Sigmoid colon (tissue), 6 donors: ENCODE measurements at regions not wholly inside any gene's neighbourhood (a gene's known extent, or its start where the extent isn't known, plus 50 kb on each side); places are given as distances from the start of the nearest gene placed in this dataset.
"Not testable (repeated sequence)": the region's sequence is repeated elsewhere in the genome, so short reads cannot be mapped to it uniquely, and the experiment has no call there.

Source experiments
- DNase-seq: peaks from one replicate; pipeline ENCODE4 v3.0.0-alpha.2; 2019
- H3K27ac ChIP-seq, 4 donors: fragments of 200-600 bp; sonication (generic); one replicate each; pipeline ENCODE4 v1.5.1; 2016 to 2019; ENCODE audit warnings: mild to moderate bottlenecking in 1 of 4
- H3K27me3 ChIP-seq, 3 donors: fragments of 200-600 bp; sonication (generic); one replicate each; pipeline ENCODE4 v1.5.1; 2019; ENCODE audit warnings: mild to moderate bottlenecking in 1 of 3
- H3K36me3 ChIP-seq, 4 donors: fragments of 200-600 bp; sonication (generic); one replicate each; pipeline ENCODE4 v1.5.1; 2016 to 2019
- H3K4me1 ChIP-seq, 4 donors: fragments of 200-600 bp; sonication (generic); one replicate each; pipeline ENCODE4 v1.5.1; 2017 to 2019
- H3K4me3 ChIP-seq, 4 donors: fragments of 200-600 bp; sonication (generic); one replicate each; pipeline ENCODE4 v1.5.1; 2017 to 2019; ENCODE audit warnings: mild to moderate bottlenecking in 2 of 4, moderate library complexity in 1 of 4
- H3K9me3 ChIP-seq, 4 donors: fragments of 200-600 bp in 3 of 4; sonication (generic) in 3 of 4; one replicate each; pipeline versions ENCODE4 v1.5.1 to v1.6.1; 2013 to 2019
- CTCF ChIP-seq, 4 experiments: fragments of 450-650 bp in 3 of 4; fragments of 200-600 bp in 1 of 4; IDR thresholded peaks; one replicate each; pipeline ENCODE4 v1.5.1; 2016 to 2019; ENCODE audit warnings: antibody characterized with exemption in 4 of 4, mild to moderate bottlenecking in 3 of 4, moderate library complexity in 2 of 4
- EP300 ChIP-seq, 4 donors: sonication (generic); formaldehyde crosslinking; IDR thresholded peaks; one replicate each; pipeline ENCODE4 v1.6.1; 2017; ENCODE audit warnings: antibody characterized with exemption in 4 of 4
- POLR2A ChIP-seq, 2 donors: fragments of 450-650 bp; IDR thresholded peaks; one replicate each; pipeline ENCODE4 v1.6.1; 2016; ENCODE audit warnings: antibody characterized with exemption in 2 of 2, mild to moderate bottlenecking in 2 of 2, moderate library complexity in 2 of 2
- POLR2AphosphoS5 ChIP-seq, 4 donors: sonication (generic); formaldehyde crosslinking; IDR thresholded peaks; one replicate each; pipeline ENCODE4 v1.6.1; 2017; ENCODE audit warnings: antibody characterized with exemption in 4 of 4
- WGBS, 2 donors: extraction: QIAGEN DNeasy Blood & Tissue Kit; methylation state at CpG; one replicate each; pipeline ENCODE4 v1.1.7; 2013; 5-methylcytosine and 5-hydroxymethylcytosine counted together
- intact Hi-C: fragments of 100-400 bp; cut with DNase I; formaldehyde crosslinking; loops from one replicate; pipeline ENCODE4 v1.15.1; 2023
- donor health status: healthy with polysubstance abuse.
- donor health status: healthy.

GRCh38 chr15:38761681-38762080, 197.1 kb upstream of the RASGRP1 start:
- no peak for DNase-seq
- Histone ChIP-seq H3K27me3 (no peaks in the 10 kb centered on the region), H3K36me3 (no peaks in the 10 kb centered on the region), H3K27ac (no peak overlapping the region), H3K9me3 (no peaks in the 10 kb centered on the region), H3K4me3 (no peak overlapping the region), H3K4me1 (peaks cover 0 to 7% (median 0%) of the 10 kb centered on the region in 4 donors)
- TF ChIP-seq POLR2AphosphoS5 (IDR thresholded peaks at IDR 0.05) (no peak), EP300 (IDR thresholded peaks at IDR 0.05) (no peak), CTCF (IDR thresholded peaks at IDR 0.05) (no peak), POLR2A (IDR thresholded peaks at IDR 0.05) (no peak)
- WGBS, 2 donors = 89 to 93% methylated on average over 2 of the region's 2 CpGs
- intact Hi-C loops = no loop called here

- intact Hi-C loops = no loop called here
- H3K9me3 ChIP-seq = no peaks in the 10 kb centered on the region
Observed at GRCh38 chr15:38768970-38769369, 204.4 kb upstream of the RASGRP1 start.

DNA sequence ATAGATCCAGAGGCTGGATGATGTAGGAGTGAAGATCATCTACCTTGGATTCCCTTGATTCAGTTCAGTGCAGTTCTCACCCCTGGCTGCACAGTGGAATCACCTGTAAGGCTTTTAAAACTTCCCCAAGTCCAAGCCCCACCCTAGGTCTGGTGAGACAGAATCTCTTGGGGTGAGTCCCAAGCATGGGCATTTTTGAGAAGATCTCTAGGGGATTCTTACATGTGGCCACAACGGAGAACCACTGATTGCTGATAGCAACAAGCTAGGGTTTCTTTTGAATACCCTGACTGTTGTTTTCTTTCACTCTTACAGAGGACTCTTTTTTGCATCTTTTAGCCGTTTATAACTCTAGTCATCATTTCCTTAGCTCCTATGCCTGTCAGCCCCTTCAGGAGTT, 204.9 kb upstream of the RASGRP1 start:
- TF ChIP-seq CTCF (IDR thresholded peaks at IDR 0.05) (no peak), POLR2A (IDR thresholded peaks at IDR 0.05) (no peak), POLR2AphosphoS5 (IDR thresholded peaks at IDR 0.05) (no peak), EP300 (IDR thresholded peaks at IDR 0.05) (no peak)
- no peaks in the 10 kb centered on the region for H3K36me3 ChIP-seq
- H3K27ac ChIP-seq = no peak overlapping the region
- WGBS, 2 donors = 74 to 81% methylated on average over 2 of the region's 2 CpGs
- intact Hi-C loops = no loop called here
- no peak overlapping the region for H3K4me3 ChIP-seq
- H3K27me3 ChIP-seq = no peaks in the 10 kb centered on the region
- no peaks in the 10 kb centered on the region for H3K4me1 ChIP-seq
- DNase-seq = no peak
- no peaks in the 10 kb centered on the region for H3K9me3 ChIP-seq

More at GRCh38 chr15:38768970-38769369, 204.4 kb upstream of the RASGRP1 start:
- H3K27me3 ChIP-seq = no peaks in the 10 kb centered on the region
- H3K4me1 ChIP-seq = no peaks in the 10 kb centered on the region
- WGBS, 2 donors = 62 to 66% methylated on average over 6 of the region's 6 CpGs
- no peaks in the 10 kb centered on the region for H3K36me3 ChIP-seq
- TF ChIP-seq POLR2A (IDR thresholded peaks at IDR 0.05) (no peak), CTCF (IDR thresholded peaks at IDR 0.05) (no peak), POLR2AphosphoS5 (IDR thresholded peaks at IDR 0.05) (no peak), EP300 (IDR thresholded peaks at IDR 0.05) (no peak)
- no peak overlapping the region for H3K27ac ChIP-seq
- DNase-seq = no peak
- no peak overlapping the region for H3K4me3 ChIP-seq

GRCh38 chr15:38774076-38774475, 209.5 kb upstream of the RASGRP1 start:
- H3K4me3 ChIP-seq, H3K27ac ChIP-seq, H3K4me1 ChIP-seq, DNase-seq, H3K9me3 ChIP-seq, intact Hi-C loops, H3K27me3 ChIP-seq, H3K36me3 ChIP-seq: not testable (repeated sequence)
- WGBS, 2 donors = 83 to 91% methylated on average over 2 of the region's 2 CpGs

GRCh38 chr15:38781196-38781595, 216.6 kb upstream of the RASGRP1 start:
- intact Hi-C loops = no loop called here
- Histone ChIP-seq H3K27me3 (no peaks in the 10 kb centered on the region), H3K36me3 (no peaks in the 10 kb centered on the region), H3K4me1 (no peaks in the 10 kb centered on the region), H3K9me3 (no peaks in the 10 kb centered on the region), H3K27ac (no peak overlapping the region), H3K4me3 (no peak overlapping the region)
- WGBS, 2 donors = 92 to 94% methylated on average over 2 of the region's 2 CpGs
- TF ChIP-seq CTCF (IDR thresholded peaks at IDR 0.05) (no peak), POLR2AphosphoS5 (IDR thresholded peaks at IDR 0.05) (no peak), POLR2A (IDR thresholded peaks at IDR 0.05) (no peak), EP300 (IDR thresholded peaks at IDR 0.05) (no peak)
- no peak for DNase-seq
